Esophagus (tissue), 2 donors: ENCODE measurements at regions not wholly inside any gene's neighbourhood (a gene's known extent, or its start where the extent isn't known, plus 50 kb on each side); places are given as distances from the start of the nearest gene placed in this dataset.

Experiments used
- H3K27ac ChIP-seq, 2 donors: one replicate each; pipeline ENCODE4 v1.5.1; 2013; ENCODE audit warnings: low read depth in 2 of 2, mild to moderate bottlenecking in 2 of 2, inconsistent platforms in 1 of 2, low read length in 1 of 2, moderate library complexity in 1 of 2
- H3K27me3 ChIP-seq, 2 donors: one replicate each; pipeline ENCODE4 v1.6.1; 2013; ENCODE audit warnings: low read length in 2 of 2, control low read depth in 1 of 2, mild to moderate bottlenecking in 1 of 2; ENCODE audit not compliant: insufficient read depth in 2 of 2, control insufficient read depth in 1 of 2
- H3K36me3 ChIP-seq, 2 donors: one replicate each; pipeline ENCODE4 v1.6.1; 2013; ENCODE audit warnings: low read length in 1 of 2; ENCODE audit not compliant: control insufficient read depth in 2 of 2, insufficient read depth in 2 of 2
- H3K4me1 ChIP-seq, 2 donors: one replicate each; pipeline ENCODE4 v1.6.1; 2013; ENCODE audit warnings: low read length in 1 of 2; ENCODE audit not compliant: control insufficient read depth in 2 of 2, insufficient read depth in 2 of 2
- H3K4me3 ChIP-seq, 2 donors: one replicate each; pipeline ENCODE4 v1.5.1; 2013; ENCODE audit warnings: low read length in 2 of 2, mild to moderate bottlenecking in 2 of 2, low read depth in 1 of 2, moderate library complexity in 1 of 2
- H3K9me3 ChIP-seq, 2 donors: one replicate each; pipeline ENCODE4 v1.6.1; 2013; ENCODE audit warnings: mild to moderate bottlenecking in 2 of 2, low read depth in 1 of 2, low read length in 1 of 2, moderate library complexity in 1 of 2; ENCODE audit not compliant: control insufficient read depth in 2 of 2, insufficient read depth in 1 of 2
- WGBS, 2 donors: extraction: QIAGEN DNeasy Blood & Tissue Kit; methylation state at CpG; one replicate each; pipeline ENCODE4 v1.1.7; 2013; 5-methylcytosine and 5-hydroxymethylcytosine counted together
- donor health status: healthy with polysubstance abuse.
- donor health status: Bipolar disorder and iron deficiency.

DNA sequence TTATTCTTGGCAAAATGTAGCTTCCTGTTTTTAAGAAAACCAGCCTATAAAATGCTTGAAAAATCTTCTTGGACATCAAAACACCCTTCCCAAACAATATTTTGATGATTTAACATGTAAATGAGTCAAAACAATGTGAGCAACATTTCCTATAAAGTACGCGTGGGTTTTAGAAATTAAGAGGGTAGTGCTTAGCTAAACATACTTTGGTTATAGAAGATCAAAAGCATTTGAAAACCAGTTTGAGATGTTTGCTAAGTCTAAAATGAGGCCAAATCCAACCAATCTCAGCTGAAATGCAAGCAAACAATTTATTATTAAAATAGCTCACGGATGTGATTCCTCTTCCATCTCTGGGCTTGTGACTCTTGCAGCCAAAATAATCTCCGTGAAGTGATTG, 350.4 kb downstream of the TGFB2 start:
- no peak overlapping the region for H3K4me3 ChIP-seq
- H3K9me3 ChIP-seq: no peaks in the 10 kb centered on the region
- H3K27ac ChIP-seq: no peak overlapping the region
- no peaks in the 10 kb centered on the region for H3K36me3 ChIP-seq
- 51 to 81% methylated on average over 4 of the region's 4 CpGs for WGBS, 2 donors
- no peaks in the 10 kb centered on the region for H3K4me1 ChIP-seq
- H3K27me3 ChIP-seq: no peaks in the 10 kb centered on the region

DNA sequence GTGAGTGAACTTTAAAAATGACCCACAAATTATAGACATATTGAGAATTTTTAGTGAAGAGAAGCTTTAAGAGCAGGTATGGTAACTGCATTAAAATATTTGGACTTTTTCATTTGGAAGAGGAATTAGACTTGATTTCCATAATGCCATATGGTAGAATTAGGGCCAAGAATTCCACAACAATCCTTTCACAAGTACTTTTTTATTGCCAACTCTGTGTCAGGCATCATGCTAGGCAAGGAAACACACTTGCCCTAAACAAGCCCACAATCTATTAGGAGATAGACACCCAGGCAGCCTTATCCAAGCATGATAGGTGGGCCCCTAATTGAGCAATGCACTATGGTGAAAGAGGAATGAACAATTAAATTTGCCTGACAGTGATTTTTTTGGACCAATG, 353.0 kb downstream of the TGFB2 start:
- Histone ChIP-seq H3K4me3 (no peak overlapping the region), H3K27ac (no peak overlapping the region), H3K4me1 (no peaks in the 10 kb centered on the region), H3K9me3 (no peaks in the 10 kb centered on the region), H3K27me3 (no peaks in the 10 kb centered on the region), H3K36me3 (no peaks in the 10 kb centered on the region)

GRCh38 chr1:218699421-218699820, 354.3 kb downstream of the TGFB2 start:
- Histone ChIP-seq H3K4me1 (no peaks in the 10 kb centered on the region), H3K9me3 (no peaks in the 10 kb centered on the region), H3K27ac (no peak overlapping the region), H3K27me3 (no peaks in the 10 kb centered on the region), H3K4me3 (no peak overlapping the region), H3K36me3 (no peaks in the 10 kb centered on the region)
- WGBS, 2 donors: 68 to 72% methylated on average over 3 of the region's 3 CpGs

- no peak overlapping the region for H3K27ac ChIP-seq
- no peaks in the 10 kb centered on the region for H3K4me1 ChIP-seq
- H3K4me3 ChIP-seq: no peak overlapping the region
- no peaks in the 10 kb centered on the region for H3K9me3 ChIP-seq
- no peaks in the 10 kb centered on the region for H3K36me3 ChIP-seq
- WGBS, 2 donors: 87 to 93% methylated on average over 2 of the region's 2 CpGs
- no peaks in the 10 kb centered on the region for H3K27me3 ChIP-seq
Observed at GRCh38 chr1:218699865-218700264, 354.7 kb downstream of the TGFB2 start.

DNA sequence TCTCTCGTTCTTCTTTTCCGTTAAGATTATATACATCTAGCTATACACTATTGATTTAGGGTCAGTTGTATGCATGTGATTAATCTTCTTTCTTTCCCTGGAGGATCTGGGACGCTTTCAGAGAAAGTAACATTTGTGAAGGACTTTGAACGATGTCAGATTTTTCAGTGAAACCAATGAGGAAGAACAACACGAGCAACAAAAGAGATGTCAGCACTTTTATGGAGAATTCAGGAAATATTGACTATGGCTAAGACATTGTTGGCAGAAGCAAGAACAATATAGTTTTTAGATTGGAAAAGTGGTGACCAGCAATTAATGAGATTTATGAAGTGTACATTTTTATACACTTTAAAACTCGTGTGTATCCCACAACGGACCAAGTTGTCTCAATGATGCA, 355.5 kb downstream of the TGFB2 start:
- Histone ChIP-seq H3K4me1 (no peaks in the 10 kb centered on the region), H3K9me3 (no peaks in the 10 kb centered on the region), H3K36me3 (no peaks in the 10 kb centered on the region), H3K4me3 (no peak overlapping the region), H3K27ac (no peak overlapping the region), H3K27me3 (no peaks in the 10 kb centered on the region)
- WGBS, 2 donors: 86 to 89% methylated on average over 7 of the region's 7 CpGs

GRCh38 chr1:218701131-218701530, 356.0 kb downstream of the TGFB2 start:
- Histone ChIP-seq H3K27me3 (no peaks in the 10 kb centered on the region), H3K27ac (no peak overlapping the region), H3K36me3 (no peaks in the 10 kb centered on the region), H3K4me3 (no peak overlapping the region), H3K4me1 (no peaks in the 10 kb centered on the region), H3K9me3 (no peaks in the 10 kb centered on the region)
- 76 to 77% methylated on average over 3 of the region's 3 CpGs for WGBS, 2 donors

DNA sequence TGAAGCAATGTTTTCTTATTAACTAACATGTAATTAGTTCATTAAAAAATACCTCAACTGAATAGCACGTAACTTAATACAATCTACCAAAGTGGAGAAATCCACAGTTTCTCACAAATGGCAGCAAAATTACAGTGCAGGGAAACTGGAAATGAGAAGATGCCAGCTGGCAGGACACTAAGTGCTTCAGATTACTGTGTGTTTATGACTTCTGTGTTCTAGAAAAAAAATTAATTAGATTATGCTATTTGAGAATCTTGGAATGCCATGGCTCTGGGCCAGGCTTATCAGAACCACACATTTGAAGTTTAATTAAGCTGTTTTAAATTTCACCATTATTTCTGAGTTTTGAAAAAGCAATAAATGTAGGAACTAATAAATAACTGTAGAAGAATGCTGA, 357.6 kb downstream of the TGFB2 start:
- Histone ChIP-seq H3K4me1 (no peaks in the 10 kb centered on the region), H3K27me3 (no peaks in the 10 kb centered on the region), H3K36me3 (no peaks in the 10 kb centered on the region), H3K9me3 (no peaks in the 10 kb centered on the region), H3K27ac (no peak overlapping the region), H3K4me3 (no peak overlapping the region)
- 76 to 80% methylated on average over 1 of the region's 1 CpG for WGBS, 2 donors

- H3K9me3 ChIP-seq: no peaks in the 10 kb centered on the region
- no peak overlapping the region for H3K4me3 ChIP-seq
- no peaks in the 10 kb centered on the region for H3K27me3 ChIP-seq
- WGBS, 2 donors: 93 to 94% methylated on average over 3 of the region's 3 CpGs
- no peaks in the 10 kb centered on the region for H3K36me3 ChIP-seq
- H3K4me1 ChIP-seq: no peaks in the 10 kb centered on the region
- H3K27ac ChIP-seq: no peak overlapping the region
Observed at GRCh38 chr1:218703836-218704235, 358.7 kb downstream of the TGFB2 start.

DNA sequence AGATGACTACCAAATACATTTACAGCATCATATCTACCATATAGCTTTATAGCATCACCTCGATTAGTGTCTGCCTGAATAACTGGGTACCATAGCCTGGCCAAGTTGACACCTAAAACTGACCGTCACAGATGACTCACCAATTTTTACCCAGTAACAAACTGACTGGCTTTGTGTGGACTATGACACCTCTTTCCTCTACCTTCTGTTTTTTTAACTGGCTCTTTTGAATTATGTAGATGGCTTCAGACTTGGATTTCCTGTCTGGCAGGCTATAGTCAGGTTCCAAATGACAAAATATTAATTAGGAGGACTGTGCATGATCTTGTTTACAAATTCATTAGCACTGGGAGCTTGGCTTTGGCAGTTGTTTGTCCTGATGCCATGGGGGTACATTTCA, 360.3 kb downstream of the TGFB2 start:
- H3K4me1 ChIP-seq: no peaks in the 10 kb centered on the region
- H3K27ac ChIP-seq: no peak overlapping the region
- WGBS, 2 donors: 77 to 87% methylated on average over 2 of the region's 2 CpGs
- H3K27me3 ChIP-seq: no peaks in the 10 kb centered on the region
- H3K9me3 ChIP-seq: no peaks in the 10 kb centered on the region
- H3K4me3 ChIP-seq: no peak overlapping the region
- H3K36me3 ChIP-seq: no peaks in the 10 kb centered on the region

- H3K27ac ChIP-seq: no peak overlapping the region
- no peaks in the 10 kb centered on the region for H3K9me3 ChIP-seq
- H3K4me3 ChIP-seq: no peak overlapping the region
- 46 to 53% methylated on average over 7 of the region's 7 CpGs for WGBS, 2 donors
- H3K36me3 ChIP-seq: no peaks in the 10 kb centered on the region
- H3K4me1 ChIP-seq: no peaks in the 10 kb centered on the region
- no peaks in the 10 kb centered on the region for H3K27me3 ChIP-seq
Observed at GRCh38 chr1:218705911-218706893, 361.1 kb downstream of the TGFB2 start.
